GM19238 (cell line): ENCODE measurements at regions not wholly inside any gene's neighbourhood (a gene's known extent, or its start where the extent isn't known, plus 50 kb on each side); places are given as distances from the start of the nearest gene placed in this dataset.

Experiments used
- DNase-seq: peaks from one replicate; pipeline ENCODE4 v3.0.0; 2011; ENCODE audit warnings: low spot score; ENCODE audit not compliant: insufficient read length

DNA sequence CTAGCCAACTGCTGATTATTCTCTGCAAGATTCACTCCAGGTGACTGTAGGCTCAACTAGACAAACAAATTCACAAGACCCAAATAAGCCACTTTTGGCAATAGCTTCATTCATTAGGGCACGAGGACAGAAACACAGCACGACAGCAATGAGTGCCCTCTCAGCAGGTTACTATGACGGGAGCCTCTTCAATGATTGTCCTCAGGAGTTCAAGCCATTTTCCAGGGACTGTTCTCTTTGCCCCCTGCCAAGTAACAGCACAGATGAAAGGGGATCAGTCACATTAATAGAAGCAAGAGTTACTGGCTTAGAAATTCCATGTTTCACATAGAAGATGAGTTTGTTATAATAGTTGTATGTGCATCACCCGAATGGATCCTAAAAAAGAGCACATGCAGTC is 712.2 kb downstream of the CDH8 start:
- no peak for DNase-seq

DNA sequence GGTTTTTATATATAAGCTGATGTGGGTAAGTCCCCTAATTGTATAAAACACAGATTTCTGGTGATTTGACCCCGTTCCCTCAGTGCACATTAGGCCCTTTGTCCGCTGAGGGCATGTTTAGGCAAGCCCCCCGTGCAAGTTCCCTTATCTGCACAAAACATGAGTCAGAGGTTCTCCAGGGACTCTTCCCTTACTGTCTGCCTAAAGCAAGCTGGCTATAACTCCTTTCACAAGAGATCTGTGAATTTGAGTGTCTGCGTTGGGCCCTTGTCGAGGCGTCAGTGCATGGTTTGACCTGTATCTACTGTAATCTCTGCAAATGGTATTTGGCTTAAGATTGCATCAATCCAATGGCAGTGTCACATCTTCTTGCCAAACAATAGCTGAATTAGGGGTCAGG is 712.8 kb downstream of the CDH8 start:
- no peak for DNase-seq

- no peak for DNase-seq
Observed at GRCh38 chr16:61320791-61321190, 715.4 kb downstream of the CDH8 start.

DNA sequence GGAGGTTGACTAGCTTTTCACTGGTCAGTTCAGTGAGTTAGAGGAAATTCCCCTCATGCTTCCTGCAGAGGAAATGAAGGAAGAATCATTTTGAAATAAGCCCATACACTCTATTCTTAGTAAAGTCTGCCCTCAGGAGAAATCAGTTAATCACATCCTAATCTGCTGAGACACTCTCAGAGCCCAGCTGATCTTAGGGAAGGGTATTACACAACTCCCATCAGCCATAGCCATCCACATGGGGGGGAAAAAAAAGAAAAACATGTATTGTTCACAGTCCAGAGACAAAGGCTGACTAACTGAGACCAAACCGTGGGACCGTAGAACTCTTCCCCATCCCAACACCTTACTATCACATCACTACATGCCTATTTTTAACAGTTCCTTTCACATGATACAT is 722.3 kb downstream of the CDH8 start:
- DNase-seq = no peak

DNA sequence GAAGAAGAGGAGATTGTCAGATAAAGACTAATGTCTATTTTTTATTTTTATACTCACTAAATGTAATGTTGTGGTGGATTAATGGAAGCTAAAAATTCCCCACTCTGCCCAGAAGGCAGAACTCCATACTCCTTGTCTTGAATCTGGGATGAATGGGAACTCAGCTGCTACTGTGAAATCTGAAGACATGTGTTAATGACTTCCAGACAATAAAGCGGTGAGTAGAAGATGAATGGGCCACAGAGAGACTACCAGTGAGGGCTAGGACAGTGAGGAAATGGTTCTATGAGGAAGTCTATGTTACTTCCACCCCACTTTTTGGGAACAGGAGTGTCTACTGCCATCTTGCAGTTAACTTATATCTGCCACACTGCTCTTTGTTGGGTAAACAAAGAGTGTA is 726.9 kb downstream of the CDH8 start:
- no peak for DNase-seq

DNA sequence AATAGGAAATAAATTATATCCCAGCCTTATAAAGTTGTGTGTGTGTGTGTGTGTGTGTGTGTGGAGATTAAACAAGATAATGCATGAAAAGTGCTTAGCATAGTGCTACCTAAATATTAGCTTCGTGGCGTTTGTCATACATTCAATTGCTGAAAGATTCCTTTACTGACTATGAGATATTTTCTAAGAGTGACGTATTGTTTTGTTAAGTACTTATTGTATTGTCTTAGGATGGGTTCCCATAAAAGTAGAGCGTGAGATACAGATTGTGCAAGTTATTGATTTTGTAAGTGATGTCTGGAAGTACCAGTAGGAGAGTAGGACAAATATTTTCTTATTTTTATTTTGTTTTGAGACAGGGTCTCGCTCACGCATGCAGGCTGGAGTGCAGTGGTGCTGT is 730.0 kb downstream of the CDH8 start:
- DNase-seq = no peak

DNA sequence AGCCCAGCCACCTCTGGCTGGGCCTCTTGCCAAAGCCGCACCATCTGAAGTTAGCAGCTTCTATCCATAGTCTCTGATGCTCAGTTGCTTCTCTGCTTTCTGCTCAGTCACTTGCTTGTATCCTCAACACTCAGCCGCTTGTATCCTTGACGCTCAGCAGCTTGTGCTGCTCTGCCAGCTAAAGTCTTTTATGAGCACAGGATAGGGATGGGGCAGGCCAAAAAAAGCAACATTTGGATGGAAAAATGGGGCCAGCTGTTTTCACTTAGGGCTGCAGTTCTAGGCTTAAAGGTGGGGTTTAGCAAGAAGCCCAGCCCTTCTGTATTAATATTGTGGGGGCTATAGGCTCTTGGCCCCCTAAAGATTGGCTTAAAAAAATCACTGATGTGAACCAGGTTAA is 739.4 kb downstream of the CDH8 start:
- DNase-seq = no peak

DNA sequence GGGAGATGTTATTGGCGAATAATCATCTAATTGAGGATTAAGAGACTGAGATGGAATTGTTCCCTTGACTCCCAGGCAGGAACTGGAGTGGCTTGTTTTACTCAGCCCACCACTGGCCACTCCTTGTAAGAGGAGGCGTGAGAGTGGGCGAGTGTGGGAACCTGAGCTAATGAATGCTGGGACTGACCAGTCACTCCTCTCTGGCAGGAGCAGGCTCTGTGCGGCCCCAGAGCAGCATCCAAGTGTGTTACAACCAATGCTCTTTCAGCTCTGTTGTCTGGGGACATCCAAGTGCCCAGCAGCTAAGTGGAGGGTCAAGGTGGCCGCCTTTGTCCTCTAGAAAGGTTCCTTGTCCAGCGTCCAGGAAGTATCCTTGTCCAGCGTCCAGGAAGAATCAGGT is 739.9 kb downstream of the CDH8 start:
- DNase-seq = no peak

DNA sequence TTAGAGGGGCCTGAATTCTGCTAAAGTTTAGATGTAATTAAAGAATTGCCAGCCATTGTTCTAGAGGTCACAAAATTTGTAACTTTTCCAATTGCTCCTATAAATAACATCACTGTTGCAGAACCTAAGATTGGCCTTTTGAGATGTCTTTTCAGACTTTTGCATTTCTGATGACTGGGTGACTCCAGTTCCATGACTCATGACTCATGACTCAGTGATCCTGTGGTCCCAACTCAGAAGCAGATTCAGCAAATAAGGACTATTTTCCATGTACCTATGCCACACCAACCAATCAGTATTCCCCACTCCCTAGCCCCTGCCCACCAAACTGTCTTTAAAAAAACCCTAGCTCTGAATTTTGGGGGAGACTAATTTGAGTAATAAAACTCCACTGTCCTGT is 740.9 kb downstream of the CDH8 start:
- DNase-seq = no peak

GRCh38 chr16:61289141-61289540 is 747.1 kb downstream of the CDH8 start:
- no peak for DNase-seq

DNA sequence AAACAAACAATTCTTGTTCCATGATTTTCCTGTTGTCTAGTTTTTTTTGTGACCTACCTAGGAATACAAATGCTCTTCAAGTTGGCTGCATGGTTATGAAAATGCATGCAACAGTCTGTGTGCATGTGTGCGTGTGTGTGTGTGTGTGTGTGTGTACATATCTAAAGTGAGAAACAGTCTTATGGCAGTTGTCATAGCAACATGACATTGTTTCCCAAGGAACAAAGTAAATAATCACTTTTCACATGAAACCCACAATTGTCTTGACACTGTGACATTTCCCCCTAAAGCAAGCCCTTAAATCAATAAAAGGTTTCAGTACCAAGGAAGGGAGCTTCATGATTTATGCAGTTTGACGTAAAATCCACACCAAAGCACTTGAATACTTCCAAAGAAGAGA is 758.4 kb downstream of the CDH8 start:
- DNase-seq = no peak

- DNase-seq = no peak
Observed at GRCh38 chr16:61274211-61274610, 762.0 kb downstream of the CDH8 start.

DNA sequence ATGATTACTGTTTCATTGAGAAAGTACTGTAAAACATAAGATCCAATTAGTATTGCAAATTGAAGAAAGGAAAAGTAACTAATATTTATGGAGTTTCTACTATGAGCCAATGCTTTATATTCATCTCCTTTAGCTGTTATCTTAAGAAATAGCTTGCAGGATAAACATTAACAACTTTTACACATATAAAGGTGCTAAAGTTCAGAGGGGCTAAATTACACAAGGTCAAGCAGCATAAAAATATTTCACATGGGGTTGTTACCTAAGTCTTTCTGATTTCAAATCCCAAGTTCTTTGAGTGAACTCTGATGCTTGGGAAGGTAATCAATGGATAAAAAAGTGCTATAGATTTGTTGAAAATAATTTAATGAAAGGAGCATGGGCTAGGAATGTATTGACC is 765.5 kb downstream of the CDH8 start:
- DNase-seq = no peak

DNA sequence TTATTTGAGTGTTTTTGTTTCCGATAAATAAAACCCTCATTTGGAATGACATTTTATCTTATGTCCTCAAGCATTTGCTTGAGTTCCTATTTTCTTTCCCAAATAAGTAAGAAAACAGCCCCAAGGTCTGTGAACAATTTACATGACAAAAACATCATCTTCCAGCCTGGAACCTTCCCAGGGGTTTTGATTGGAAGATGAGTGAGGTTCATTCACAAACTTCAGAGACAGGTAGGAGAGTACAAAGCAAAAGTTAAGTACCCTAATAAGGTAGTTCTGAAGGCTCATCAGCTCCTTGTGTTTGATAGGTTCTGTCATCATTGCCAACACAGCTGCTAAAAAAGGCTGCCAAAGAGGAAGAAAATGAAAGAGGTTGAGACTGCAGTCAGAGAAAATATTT is 772.8 kb downstream of the CDH8 start:
- no peak for DNase-seq

DNA sequence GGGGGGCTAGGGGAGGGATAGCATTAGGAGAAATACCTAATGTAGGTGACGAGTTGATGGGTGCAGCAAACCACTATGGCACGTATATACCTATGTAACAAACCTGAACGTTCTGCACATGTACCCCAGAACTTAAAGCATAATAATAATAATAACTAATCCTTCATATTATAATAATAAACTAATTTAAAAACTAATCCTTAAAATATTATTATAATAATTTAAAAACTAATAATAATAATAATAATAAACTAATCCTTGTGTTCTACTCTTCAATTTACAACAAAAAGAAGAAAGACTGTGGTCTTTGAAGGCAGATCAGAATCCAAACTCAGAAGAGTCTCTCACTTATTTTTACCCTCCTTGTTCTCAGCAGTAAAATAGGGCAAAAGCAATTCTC is 774.9 kb downstream of the CDH8 start:
- no peak for DNase-seq

GRCh38 chr16:61246592-61246991 is 789.6 kb downstream of the CDH8 start:
- no peak for DNase-seq

DNA sequence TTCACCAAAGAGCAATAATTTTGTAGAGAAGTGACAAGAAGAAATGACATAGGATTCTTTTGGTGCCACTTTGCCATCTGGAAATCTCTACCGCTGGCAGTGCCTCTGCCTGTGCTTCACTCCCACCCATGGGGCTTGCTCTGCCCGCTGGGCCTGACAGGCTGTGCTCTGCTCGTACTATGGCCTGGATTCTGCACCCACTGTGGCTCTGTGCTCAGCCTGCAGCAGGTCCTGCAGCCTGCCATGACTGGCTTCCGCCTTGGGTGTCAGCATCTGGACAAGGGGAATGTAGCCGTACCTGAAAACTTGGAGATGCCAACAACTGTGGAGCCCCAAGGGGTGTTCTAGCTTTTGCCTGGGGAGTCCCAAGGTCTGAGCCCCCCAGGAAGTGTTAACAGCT is 792.3 kb downstream of the CDH8 start:
- no peak for DNase-seq

- no peak for DNase-seq
Observed at GRCh38 chr16:61237884-61238485, 798.3 kb downstream of the CDH8 start.

DNA sequence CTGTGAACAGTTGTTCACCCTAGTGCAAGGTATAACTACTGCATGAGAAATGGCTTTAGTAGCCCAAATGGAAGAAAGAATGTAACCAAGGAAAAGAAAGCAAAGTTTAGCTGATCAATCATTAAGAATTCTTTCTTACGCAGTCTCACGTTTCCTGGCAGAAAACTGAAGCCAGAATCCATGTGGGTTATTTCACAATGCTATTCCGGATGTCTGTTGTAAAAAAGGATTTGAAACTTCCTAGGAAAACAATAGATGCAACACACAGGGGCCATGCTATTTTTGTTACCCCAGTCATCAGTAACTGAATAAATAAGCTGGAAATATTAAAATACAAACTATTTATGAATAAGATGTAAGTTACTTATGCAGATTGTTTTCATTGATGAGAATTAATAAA is 802.5 kb downstream of the CDH8 start:
- DNase-seq = no peak

DNA sequence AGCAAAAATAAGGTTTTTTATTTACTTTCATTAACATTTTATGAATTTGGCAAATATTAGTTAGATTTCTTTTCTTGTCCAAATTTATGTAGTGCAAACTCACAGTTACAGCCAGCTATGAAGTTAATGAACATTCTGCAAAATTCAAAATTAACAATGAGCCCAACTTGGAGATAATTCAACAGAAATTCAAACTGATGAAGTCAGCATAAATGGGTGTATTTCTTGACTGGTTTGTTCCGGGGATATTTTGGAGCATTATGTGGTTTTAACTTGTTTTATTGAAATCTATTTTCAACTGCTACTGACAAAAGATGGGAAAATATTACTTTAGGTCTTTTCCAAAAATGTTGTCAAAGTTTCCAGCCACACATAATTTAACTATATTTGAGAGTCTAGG is 807.9 kb downstream of the CDH8 start:
- no peak for DNase-seq

GRCh38 chr16:61215605-61216004 is 820.6 kb downstream of the CDH8 start:
- no peak for DNase-seq

DNA sequence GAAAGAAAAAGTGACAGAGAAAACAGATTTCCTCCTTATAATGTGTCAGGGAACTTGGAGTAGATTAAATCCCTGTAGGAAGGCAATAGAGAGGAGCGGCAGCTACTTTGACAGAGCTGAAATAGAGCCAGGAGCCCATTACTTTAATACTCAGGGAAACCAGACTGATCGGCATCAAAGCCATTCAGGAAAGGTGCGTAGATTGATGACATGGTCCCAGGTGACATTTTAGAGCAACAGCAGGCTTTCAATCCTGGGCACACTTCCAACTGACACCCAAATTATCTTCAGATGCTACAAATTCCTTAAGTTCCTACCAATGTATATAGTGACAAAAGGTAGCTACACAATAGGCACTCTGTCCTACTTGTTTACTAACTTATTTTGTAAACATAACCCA is 821.5 kb downstream of the CDH8 start:
- DNase-seq = no peak

- no peak for DNase-seq
Observed at GRCh38 chr16:61210076-61210475, 826.2 kb downstream of the CDH8 start.

- DNase-seq = no peak
Observed at GRCh38 chr16:61195006-61195405, 841.2 kb downstream of the CDH8 start.
